ENCODE measurements at regions not wholly inside any gene's neighbourhood (a gene's known extent, or its start where the extent isn't known, plus 50 kb on each side); places are given as distances from the start of the nearest gene placed in this dataset.

DNA sequence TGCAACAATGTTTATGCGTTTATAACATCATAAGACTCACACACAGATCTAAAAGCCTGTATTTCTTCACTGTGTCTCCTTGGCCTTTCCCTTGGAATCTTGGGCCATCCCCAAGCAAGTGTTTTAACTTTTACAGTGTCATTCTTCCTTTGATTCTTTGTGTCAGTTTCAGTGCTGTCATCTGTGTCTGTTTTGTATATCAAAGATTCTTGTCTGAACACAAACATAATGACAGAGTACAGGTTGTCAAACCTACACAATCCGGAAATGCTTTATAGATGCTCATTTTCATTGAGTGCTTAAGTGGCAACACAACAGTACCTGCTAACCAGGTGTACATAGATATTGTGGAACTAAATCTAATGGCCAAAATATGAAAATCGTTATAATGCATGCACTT is 1500.0 kb downstream of the TECRL start:
- no peak for TF ChIP-seq POLR2A (IDR thresholded peaks at IDR 0.05; ENCODE audit: low read length)
- no peak for TF ChIP-seq GATA1 (IDR thresholded peaks at IDR 0.05; ENCODE audit: low read depth, low read length)

Measured in erythroblast (primary cell).